Stimulated activated CD4-positive, alpha-beta T cell treated with anti-CD3 and anti-CD28 coated beads, Interleukin-1b, Interleukin-23, amount 100 ng/mL, for 48 hours (primary cell): ENCODE measurements at regions not wholly inside any gene's neighbourhood (a gene's known extent, or its start where the extent isn't known, plus 50 kb on each side); places are given as distances from the start of the nearest gene placed in this dataset.
"Not testable (repeated sequence)": the region's sequence is repeated elsewhere in the genome, so short reads cannot be mapped to it uniquely, and the experiment has no call there.

Experiments used
- DNase-seq: peaks from one replicate; pipeline ENCODE4 v3.0.0-alpha.2; 2020

DNA sequence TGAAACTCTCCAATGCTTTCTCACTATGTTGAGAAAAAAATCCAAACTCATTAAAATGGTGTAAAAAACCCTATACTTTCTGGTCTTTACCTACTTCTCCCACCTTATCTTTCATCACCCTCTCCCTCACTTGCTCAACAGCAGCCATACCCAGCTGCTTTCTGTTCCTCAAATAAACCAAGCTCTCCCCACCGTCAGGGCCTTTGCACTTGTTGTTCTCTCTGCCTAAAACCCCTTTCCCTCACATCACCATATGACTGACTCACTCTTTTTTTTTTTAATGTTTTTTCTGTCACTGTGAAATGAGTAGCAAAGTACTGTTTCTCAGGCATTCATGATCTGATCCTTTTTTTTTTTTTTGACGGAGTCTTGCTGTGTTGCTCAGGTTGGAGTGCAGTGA is 122.3 kb upstream of the TMEM164 start:
- no peak for DNase-seq

DNA sequence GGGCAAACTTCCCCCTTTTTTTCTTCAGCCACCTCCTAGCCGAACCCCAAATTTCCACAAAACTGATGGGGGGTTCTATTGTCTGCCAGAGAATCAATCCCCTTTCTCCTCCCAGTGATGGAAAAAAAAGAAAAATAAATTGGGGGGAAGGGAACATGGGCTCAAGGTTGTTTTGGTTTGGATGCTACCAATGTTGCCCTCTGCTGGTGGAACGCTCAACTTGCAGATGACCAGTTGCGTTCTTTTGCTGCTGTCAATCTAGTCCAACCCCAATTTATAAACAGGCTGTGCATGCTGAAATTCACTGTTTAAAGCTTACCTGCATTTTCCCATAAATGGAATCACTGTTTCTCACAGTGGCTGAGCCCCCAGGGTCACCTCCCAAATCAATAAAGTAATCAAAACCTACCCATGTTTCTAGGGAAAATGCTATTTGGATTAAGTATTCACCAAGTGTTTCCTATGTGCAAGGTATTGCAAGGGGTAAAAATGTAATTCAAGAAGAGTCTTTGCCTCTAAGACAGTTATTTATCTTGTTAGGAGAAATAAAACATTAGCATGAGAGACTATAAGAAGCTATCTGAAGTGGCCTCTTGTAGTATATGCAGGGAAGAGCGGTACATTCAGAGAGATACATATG is 116.7 kb upstream of the TMEM164 start:
- DNase-seq = peak; percentile 12

DNA sequence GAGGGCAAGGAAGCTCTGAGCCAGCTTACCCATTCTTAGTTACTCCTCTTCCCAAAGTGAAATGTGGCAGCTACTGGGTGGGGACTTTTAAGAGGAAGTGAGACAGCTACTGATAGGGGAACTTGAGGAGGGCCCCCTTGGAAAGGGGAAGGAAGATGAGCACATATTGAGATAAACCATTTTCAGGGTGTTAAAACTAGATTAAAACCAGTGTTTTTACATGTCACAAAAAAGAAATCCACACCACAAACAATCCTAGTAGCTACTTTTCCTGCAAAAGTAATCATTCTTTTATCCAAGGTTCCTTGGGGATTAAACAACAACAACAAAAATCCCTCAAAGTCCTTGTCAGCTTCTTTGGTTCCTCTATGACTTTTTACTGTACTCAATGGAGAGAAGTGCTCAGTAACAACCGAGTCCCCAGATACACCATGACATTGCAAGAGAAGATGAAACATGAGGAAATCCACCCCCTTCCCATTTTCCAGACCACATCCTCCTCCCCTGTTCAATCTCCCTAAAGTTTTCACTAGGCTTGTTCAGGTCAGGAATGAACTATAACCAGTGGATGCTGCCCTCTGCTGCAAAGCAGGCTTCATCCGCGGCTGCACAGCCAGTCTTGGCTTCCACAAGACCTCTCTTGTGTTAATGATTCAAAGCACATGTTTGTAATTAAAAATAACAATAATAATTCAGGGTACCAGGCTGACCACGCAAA is 113.5 kb upstream of the TMEM164 start:
- no peak for DNase-seq

DNA sequence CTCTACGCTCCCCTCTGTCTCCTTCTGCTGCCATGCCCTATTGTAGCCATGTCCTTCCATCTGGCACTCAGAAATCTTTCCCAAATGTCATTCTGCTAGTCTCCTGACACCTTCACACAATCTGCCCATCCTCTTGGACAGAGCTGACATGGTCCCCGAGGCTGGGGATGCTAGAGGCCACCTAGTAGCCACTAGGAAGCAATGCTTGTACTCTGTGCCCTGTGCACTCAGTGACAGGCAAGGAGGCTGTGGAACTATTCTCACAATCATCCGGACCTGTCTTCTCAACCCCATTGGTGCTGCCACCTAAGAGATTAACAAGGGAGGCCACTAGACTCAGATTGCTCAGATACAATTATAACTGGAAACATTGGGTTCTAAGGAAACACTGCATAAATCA is 112.6 kb upstream of the TMEM164 start:
- DNase-seq = no peak

DNA sequence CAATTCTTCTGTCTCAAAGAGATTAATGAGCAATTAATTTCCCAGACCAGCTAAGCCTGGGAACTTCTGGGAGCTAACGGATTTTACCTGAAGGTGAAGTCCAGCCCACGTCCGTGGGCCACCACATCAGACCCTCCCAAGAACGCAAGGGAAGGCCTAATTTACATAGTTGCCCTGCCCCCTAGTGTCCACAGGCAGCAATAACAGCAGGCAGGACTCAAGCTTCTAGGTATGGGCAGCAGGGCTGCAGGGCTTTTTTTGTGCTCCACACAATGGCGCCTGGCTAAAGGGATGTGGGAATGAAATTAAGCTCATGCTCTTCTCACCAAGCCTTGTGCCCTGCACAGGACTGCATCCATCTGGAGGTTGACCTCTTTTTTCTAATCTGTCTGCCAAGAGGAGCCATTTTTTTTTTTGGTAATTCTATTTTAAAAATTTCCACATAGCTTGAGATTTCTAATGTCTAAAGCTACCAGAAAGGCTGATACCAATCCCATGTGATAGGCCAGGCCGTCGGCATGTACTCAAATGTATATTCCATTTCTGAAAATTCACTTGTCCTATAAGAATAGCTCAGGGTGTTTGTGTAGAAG is 111.9 kb upstream of the TMEM164 start:
- DNase-seq = peak; percentile 31

DNA sequence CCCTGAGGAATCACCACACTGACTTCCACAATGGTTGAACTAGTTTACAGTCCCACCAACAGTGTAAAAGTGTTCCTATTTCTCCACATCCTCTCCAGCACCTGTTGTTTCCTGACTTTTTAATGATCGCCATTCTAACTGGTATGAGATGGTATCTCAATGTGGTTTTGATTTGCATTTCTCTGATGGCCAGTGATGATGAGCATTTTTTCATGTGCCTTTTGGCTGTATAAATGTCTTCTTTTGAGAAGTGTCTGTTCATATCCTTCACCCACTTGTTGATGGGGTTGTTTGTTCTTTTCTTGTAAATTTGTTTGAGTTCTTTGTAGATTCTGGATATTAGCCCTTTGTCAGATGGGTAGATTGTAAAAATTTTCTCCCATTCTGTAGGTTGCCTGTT is 106.9 kb upstream of the TMEM164 start:
- DNase-seq = not testable (repeated sequence)

DNA sequence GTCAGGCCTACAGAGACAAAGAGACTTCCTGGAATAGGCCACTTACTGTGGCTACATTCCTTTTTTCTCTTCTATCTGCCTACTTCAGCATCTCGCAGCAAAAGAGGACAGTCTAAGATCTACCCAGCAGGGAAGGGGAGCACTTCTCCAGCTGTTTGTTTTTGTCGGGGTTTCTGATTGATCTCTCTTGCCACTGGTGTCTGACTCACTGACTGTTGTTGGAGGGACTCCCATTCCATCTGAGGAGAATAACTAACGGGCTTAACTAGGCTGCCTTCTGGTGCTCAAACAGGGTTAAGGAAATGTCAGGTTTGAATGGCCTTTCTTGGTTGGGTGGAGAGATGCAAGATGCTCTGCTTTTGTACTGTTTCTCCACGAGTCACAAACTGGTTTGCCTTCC is 100.2 kb upstream of the TMEM164 start:
- DNase-seq = no peak

DNA sequence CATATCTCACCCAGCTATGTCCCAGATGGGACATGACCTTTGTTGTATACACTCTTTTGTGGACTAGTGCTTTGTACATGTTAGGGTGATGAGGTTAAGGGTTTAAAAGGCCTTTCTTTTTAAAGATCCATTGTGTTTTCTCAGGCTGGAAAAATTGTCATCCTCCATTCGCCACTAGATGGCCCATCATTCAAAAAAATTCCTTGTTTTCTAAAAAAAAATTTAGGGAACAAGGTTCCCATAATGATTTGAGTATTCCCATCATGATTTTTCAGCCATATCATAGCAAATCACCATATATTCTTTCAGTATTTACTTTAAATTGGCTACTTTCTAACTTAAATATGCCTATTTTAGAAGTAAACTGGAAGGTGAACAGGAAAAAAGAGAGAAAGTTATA is 91.9 kb upstream of the TMEM164 start:
- DNase-seq = no peak

DNA sequence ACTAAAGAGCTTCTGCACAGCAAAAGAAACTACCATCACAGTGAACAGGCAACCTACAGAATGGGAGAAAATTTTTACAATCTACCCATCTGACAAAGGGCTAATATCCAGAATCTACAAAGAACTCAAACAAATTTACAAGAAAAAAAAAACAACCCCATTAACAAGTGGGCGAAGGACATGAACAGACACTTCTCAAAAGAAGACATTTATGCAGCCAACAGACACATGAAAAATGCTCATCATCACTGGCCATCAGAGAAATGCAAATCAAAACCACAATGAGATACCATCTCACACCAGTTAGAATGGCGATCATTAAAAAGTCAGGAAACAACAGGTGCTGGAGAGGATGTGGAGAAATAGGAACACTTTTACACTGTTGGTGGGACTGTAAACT is 89.9 kb upstream of the TMEM164 start:
- not testable (repeated sequence) for DNase-seq

DNA sequence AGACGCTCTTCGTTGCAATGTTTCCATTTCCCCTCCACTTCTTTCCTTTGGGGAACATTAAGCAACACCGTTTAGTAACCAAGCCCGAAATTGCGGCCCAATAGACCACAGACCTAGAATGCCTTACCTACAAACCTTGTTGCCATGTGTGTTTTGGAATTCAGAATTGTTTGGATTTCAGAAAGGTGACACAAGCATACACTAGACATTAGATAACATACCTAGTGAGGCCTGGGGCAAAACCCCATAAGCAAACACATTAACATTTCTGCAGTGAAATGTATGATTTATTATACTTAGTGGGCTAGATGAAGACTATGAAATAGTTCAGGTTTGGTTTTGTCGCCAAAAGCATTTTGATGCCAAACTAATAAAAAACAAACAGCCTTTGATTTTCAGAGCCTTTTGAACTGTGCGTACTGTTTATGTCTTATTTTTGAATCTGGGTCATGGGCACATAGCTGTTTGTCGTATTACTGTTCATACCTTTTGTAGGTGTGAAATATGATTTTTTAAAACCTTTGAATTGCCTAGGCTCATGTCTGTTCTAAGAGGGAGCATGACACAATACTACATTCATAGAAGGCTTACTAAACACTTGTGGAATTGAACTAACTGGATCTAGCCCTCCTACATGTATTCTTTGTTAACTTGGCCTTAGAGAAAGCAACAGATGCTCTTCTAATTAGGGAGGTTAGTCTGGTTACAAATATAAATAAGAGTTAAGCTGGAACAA is 88.6 kb upstream of the TMEM164 start:
- no peak for DNase-seq

DNA sequence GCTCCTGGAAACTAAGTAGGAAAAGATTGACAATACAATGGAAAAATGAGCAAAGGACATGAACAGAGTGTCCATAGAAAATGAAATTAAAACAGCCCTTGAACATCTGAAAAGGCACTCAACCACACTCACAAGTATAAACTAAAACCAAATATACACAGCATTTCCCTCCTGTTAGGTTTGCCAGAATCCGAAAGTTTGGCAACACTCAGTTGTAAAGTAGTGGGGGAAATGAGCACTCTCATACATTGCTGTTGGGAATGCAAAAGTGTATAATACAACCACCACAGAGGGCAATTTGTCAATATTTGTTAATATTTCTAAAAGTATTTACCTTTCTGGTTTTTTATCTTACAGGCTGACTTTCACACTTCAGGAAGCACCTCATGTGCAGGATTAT is 84.2 kb upstream of the TMEM164 start:
- DNase-seq = no peak

DNA sequence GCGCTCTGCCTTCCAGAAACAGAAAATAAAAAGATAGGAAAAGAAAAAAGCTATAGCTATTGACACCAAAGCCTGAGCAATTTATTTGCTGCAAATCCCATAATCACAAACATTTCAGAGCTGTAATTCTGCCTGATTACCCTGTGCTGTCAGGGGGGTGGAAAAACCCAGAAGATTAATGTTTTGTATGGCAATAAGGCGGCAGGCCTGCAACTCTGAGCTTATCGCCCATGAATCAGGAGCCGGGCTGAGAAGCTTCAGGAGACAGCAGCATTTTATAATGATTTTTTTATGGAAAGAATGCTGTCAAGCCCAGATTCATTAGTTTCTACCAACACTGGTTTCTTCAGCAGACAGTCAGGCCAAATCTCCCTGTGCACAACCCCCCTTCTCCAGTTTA is 82.6 kb upstream of the TMEM164 start:
- DNase-seq = no peak

DNA sequence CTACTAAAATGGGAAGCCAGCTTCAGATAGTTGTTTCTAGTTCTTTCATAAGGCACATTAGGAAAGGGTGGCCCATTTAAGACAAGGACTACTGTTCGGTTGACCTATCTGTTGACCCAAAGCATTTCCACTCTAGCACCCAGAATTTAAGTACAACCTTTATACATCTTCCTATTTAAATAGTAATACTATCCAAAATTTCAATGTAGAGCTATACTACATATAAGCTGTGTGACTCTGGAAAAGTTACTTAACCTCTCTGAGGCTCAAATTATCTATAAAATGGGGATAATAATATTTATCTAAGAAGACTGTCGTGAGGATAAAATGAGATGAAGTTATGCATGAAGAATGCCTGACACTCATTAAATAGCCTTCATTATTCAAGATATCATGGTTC is 82.0 kb upstream of the TMEM164 start:
- no peak for DNase-seq

DNA sequence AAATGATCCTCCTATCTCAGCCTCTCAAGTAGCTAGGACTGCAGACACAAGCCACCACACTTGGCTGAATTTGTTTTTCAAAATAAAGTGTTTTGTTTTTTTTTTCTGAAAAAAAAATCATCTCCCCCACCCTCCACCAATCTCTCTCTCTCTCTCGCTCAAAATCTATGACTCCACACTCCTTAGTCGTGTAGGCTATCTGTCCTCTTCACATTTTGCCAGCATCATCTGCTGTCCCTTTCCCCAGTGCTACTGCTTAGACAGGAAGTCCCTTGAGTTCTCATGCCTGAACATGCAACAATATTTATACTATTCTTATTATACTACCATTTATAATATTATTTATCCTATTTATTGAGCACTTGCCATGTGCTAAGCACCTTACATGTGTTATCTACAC is 80.7 kb upstream of the TMEM164 start:
- DNase-seq = no peak

DNA sequence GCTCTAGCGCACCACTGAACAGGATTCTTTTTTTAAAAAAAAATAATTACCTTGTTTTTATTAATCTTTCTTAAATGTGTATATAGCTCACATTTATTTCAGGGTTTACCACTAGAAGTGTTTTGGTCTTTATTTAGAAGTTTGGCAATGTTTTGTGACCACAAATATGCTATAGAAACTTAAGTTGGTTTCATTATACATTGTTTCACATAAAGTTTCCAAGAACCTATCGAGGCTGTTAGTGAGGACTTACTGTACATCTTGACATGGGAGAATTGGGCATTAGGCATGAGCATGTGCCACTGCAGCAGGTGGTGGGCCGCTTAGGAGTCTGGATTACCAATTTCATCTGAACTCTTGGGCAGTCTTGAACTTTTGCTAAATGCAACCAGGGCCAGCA is 77.9 kb upstream of the TMEM164 start:
- DNase-seq = not testable (repeated sequence)

DNA sequence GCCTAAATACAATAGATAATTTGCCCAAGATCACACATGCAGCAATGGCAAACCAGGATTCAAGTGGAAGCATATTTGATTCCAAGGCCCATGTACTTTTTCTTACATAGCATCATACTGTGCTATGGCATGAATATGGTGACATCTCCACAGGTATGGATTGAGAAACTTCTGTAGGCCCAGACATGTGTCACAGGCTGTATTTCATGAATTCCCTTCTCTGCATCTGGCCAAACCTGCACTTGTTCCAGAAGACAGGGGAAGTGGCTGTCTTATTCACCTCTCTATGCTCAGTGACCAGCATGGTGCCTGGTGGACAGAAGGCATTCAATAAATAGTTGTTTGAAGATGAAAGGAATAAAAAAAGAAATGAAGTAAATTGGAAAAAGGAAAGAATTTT is 77.3 kb upstream of the TMEM164 start:
- no peak for DNase-seq

DNA sequence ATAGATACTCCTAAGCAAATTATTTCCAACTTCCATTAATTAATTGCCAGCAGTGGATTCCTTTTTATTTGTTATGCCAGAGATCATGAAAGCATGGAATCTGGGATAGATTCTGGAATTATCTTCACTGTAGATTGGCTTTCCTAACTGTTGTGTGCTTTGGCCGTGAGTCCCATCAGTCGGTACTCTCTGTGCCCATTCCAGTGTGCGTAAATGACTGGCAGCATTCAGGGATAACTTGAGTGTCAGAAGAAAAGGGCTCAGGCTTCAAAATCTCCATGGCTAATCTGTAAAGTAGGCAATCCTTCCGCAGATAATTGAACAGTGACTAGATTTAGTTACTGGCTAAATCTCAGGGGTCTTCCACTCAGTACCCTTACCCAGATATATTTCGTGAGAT is 76.8 kb upstream of the TMEM164 start:
- DNase-seq = no peak

DNA sequence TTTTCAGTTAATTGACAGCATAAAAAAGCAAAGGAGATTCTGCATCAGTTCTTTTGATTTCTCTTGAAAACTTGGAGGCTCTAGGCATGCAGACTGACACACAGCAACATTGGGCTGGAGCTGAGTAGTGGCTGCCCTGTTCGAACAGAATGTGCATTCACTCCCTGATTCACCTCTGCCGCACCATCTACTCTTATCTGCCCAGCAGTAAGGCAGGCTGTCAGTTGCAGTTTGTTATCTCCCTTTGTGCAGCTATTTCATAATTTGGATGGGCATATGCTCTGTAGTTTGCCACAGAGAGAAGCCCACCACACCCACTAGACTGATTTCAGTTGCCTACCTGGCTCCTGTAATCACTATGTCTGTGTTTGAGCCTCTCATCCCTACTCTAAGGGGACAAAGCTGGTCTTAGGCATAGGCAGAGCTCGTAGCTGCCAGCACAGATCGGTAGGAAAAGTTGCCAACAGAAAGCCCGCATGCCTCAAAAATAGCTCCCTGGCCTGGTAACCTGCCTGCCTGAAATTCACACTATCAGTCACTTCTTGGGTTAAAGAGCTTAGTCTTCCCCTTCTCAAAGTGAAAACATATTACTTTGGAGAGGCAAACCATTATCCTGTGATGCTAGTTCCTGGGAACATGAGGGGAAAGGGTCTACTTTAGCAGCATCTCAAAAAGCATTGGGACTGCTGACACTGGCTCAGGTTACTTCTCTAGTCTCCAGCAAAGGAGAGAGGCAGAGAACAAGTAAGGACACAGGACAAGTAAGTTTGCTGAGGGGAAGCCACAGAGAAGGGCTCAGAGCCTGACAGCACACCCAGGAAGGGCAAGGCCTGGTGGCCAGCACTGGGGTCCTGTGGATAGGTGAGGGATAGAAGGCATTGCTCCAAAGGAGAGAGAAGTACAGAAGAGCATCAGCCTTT is 75.9 kb upstream of the TMEM164 start:
- no peak for DNase-seq

DNA sequence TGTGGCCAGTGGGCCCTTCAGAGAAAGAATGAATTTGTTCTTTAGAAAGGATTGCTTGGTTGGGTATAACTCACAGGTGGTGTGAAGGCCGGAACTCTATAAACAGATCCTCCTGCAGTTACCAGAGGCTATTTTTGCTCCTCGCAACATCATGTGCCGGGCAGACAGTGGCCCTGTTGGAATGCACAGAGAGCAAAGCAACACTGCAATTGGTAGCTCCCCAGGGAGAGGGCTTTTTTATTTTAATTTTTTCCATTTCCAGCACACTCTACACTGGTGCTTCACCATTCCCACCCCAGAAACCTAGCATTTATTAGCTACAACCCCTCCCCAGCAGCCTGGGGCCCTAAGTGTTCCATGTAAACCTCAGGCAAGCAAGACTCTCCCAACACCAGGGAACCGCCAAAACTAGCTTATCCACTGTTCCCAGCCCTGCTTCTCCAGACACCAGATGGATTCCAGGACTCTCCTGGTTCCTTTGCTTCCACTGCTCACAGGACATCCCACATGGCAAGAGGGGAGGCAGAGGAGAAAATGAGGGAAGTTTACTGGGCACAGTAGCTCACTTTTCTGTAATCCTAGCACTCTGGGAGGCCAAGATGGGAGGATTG is 75.1 kb upstream of the TMEM164 start:
- no peak for DNase-seq

DNA sequence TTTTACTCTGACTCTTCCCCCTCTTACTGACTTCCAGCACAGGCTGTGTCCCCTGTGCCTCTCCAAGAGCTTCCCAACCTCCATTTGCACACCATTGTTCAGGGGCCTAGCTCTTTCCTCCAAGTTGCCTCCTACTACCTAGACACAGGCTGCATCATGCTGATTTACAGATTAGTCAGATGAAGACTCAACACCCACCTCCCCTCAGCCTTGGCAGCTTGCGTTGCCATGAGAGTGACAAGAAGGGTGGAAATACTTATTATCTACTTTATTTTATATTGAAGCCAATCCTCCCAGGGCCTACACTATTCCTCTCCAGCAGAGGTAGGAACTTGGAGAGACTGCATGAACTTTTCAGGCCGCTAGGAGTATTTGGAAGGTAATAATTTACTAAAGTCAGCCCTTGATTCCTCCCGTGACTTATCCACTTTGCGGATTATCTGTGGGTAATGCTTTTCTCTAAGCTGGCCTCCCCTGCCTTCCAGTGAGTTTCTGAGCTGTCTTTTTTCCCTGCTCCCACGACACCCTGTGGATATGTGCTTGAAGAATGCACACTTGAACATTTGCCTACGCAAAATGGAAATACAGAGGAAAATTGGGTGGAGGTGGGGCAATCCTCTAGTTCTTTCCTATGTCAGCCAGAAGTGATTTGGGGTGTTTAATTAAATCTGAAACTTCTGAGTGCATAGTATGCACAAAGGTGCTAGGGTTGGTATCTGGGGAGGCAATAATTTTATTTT is 74.1 kb upstream of the TMEM164 start:
- no peak for DNase-seq

DNA sequence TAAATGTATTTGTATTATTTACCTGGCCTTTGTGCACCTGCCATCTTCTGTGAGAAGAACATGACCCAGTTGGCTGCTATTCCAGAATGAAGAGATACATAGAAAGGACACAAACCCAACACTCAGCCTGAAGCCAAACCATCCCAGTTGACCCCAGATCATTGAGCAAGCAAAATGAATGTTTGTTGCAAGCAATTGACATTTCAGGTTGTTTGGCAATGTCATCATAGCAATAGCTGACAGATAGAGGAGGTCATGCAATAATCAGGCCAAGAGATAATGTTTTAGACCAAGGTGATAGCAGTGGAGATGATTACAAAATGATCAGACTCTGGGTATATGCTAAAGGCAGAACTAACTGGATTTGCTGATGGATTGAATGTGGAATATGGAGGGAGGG is 71.2 kb upstream of the TMEM164 start:
- no peak for DNase-seq

DNA sequence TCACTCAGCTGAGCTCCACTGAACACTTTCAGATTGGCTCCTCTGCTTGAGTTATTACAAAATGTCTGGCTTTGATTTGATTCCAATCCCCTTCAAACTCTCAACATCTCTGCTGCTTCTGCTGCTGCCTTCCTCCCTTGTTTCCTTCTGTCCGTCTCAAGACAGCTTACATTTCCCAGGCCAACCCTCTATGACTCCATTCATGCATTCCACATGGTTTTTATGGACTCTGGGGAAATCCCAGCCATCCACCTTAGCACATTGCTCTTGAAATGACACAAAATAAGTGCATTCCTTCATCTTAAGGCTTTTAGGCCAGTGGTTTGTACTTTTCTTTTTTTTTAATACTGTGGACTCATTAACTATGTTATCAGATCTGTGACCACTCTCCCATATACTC is 68.5 kb upstream of the TMEM164 start:
- no peak for DNase-seq
